MM.1S (cell line): ENCODE measurements at regions not wholly inside any gene's neighbourhood (a gene's known extent, or its start where the extent isn't known, plus 50 kb on each side); places are given as distances from the start of the nearest gene placed in this dataset.

Source experiments
- DNase-seq: peaks from one replicate; pipeline ENCODE4 v3.0.0-alpha.2; 2015
- H2AFZ ChIP-seq: fragments of 300-600 bp; sonication (generic); 2 replicates; pipeline ENCODE4 v1.6.0; 2016; ENCODE audit warnings: antibody characterized with exemption, low read length
- H3F3A ChIP-seq: fragments of 300-600 bp; sonication (generic); 2 replicates; pipeline ENCODE4 v1.6.1; 2016; ENCODE audit warnings: mild to moderate bottlenecking, antibody characterized with exemption, low read length, moderate library complexity, mixed read lengths; ENCODE audit not compliant: insufficient read depth
- H3K27ac ChIP-seq: fragments of 300-600 bp; sonication (generic); 2 replicates; pipeline ENCODE4 v1.5.1; 2016; ENCODE audit warnings: mild to moderate bottlenecking, low read length
- H3K27me3 ChIP-seq: fragments of 300-600 bp; sonication (generic); replicated peaks from 2 replicates; pipeline ENCODE4 v1.6.0; 2016; ENCODE audit warnings: low read length; ENCODE audit not compliant: insufficient read depth
- H3K36me3 ChIP-seq: fragments of 300-600 bp; sonication (generic); replicated peaks from 2 replicates; pipeline ENCODE4 v1.6.1; 2016; ENCODE audit warnings: mild to moderate bottlenecking, low read length, mixed read lengths; ENCODE audit not compliant: insufficient read depth
- H3K4me1 ChIP-seq: fragments of 300-600 bp; sonication (generic); 2 replicates; pipeline ENCODE4 v1.6.1; 2016; ENCODE audit warnings: low read length, mixed read lengths
- H3K4me2 ChIP-seq: fragments of 300-600 bp; sonication (generic); 2 replicates; pipeline ENCODE4 v1.6.0; 2016; ENCODE audit warnings: low read depth, low read length
- H3K4me3 ChIP-seq: fragments of 300-600 bp; sonication (generic); 2 replicates; pipeline ENCODE4 v1.5.1; 2016; ENCODE audit warnings: low read length, mixed read lengths
- H3K79me2 ChIP-seq: fragments of 300-600 bp; sonication (generic); 2 replicates; pipeline ENCODE4 v1.6.1; 2016; ENCODE audit warnings: mixed run types, low read length, mixed read lengths
- H3K9ac ChIP-seq: fragments of 300-600 bp; sonication (generic); 2 replicates; pipeline ENCODE4 v1.6.1; 2016; ENCODE audit warnings: low read length, mixed read lengths
- H3K9me2 ChIP-seq: fragments of 300-600 bp; sonication (generic); replicated peaks from 2 replicates; pipeline ENCODE4 v1.6.1; 2016; ENCODE audit warnings: mild to moderate bottlenecking, low read length, mixed read lengths; ENCODE audit not compliant: insufficient read depth
- H3K9me3 ChIP-seq: fragments of 300-600 bp; sonication (generic); replicated peaks from 2 replicates; pipeline ENCODE4 v1.6.1; 2016; ENCODE audit warnings: mild to moderate bottlenecking, low read length, mixed read lengths; ENCODE audit not compliant: insufficient read depth
- H4K20me1 ChIP-seq: fragments of 300-600 bp; sonication (generic); 2 replicates; pipeline ENCODE4 v1.6.1; 2016; ENCODE audit warnings: mild to moderate bottlenecking, low read length, moderate library complexity, mixed read lengths; ENCODE audit not compliant: insufficient read depth
- CTCF ChIP-seq: fragments of 300-600 bp; sonication (generic); IDR thresholded peaks from 2 replicates; pipeline ENCODE4 v1.5.1; 2016; ENCODE audit warnings: antibody characterized with exemption, low read length, mixed read lengths
- EZH2 ChIP-seq: fragments of 300-600 bp; sonication (generic); optimal IDR thresholded peaks from 2 replicates; pipeline ENCODE3; 2017; ENCODE audit warnings: low read depth, mild to moderate bottlenecking, antibody characterized with exemption, low read length, mixed read lengths
- EZH2phosphoT487 ChIP-seq: fragments of 300-600 bp; sonication (generic); IDR thresholded peaks from 2 replicates; pipeline ENCODE4 v1.6.1; 2018; ENCODE audit warnings: antibody characterized with exemption, low read length

DNA sequence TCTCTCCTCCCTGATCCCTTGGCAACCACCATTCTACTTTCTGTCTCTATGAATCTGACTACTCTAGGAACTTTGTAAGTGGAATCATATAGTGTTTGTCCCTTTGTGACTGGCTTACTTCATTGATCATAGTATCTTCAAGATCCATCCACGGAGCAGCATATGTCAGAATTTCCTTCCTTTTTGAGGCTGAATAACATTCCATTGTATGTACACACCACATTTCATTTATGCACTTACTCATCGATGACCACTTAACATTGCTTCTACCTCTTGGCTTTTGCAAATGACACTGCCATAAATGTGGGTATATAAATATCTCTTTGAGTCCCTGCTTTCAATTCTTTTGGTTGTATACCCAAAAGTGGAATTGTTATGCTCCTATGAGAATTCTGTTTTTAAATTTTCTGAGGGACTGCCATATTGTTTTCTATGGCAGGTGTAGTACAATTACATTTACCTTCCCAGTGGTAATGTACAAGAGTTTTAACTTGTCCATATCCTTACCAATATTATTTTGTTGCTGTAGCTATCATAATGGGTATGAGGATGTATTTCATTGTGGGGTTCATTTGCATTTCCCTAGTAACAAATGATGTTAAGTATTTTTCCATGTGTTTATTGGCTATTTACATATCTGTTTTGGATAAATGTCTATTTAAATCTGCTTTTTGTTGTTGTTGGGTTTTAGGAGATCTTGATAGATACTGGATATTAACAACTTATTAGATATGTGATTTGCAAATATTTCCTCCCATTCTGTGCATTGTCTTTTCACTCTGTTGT is 466.1 kb downstream of the C4orf33 start:
- Histone ChIP-seq H3K9me2 (no peaks in the 10 kb centered on the region), H3K4me3 (no peak overlapping the region), H3K36me3 (no peaks in the 10 kb centered on the region), H3F3A (no peaks in the 10 kb centered on the region), H3K79me2 (no peaks in the 10 kb centered on the region), H3K4me1 (no peaks in the 10 kb centered on the region), H3K9me3 (no peaks in the 10 kb centered on the region), H3K27me3 (no peaks in the 10 kb centered on the region), H2AFZ (no peak overlapping the region), H4K20me1 (no peaks in the 10 kb centered on the region), H3K27ac (no peak overlapping the region), H3K4me2 (no peak overlapping the region), H3K9ac (no peak overlapping the region)
- TF ChIP-seq EZH2phosphoT487 (no peak), EZH2 (no peak), CTCF (no peak)
- no peak for DNase-seq

DNA sequence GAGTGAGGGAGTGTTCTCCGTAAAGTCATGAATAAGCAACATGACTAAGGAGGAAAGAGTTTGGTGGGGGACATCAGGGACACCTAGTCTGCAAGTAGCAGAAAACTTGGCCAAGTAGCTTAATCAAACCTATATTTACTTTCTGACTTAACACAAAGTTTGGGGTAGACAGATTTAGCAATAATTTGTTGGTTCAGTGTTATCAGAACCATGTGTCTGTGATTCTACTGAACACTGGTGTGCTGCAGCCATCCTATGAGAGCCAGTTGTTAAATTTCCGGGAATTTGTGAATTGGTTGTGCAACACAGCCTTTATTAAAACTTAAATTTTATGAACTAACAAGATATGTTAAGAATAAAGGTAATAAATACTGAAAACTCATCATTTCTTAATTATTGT is 469.3 kb downstream of the C4orf33 start:
- DNase-seq = no peak
- no peaks in the 10 kb centered on the region for H4K20me1 ChIP-seq
- no peak overlapping the region for H3K9ac ChIP-seq
- H3K9me3 ChIP-seq = no peaks in the 10 kb centered on the region
- H3K4me2 ChIP-seq = no peak overlapping the region
- H3K4me1 ChIP-seq = no peaks in the 10 kb centered on the region
- H3K36me3 ChIP-seq = no peaks in the 10 kb centered on the region
- H3F3A ChIP-seq = no peaks in the 10 kb centered on the region
- no peak overlapping the region for H3K4me3 ChIP-seq
- H3K9me2 ChIP-seq = no peaks in the 10 kb centered on the region
- no peak overlapping the region for H2AFZ ChIP-seq
- H3K79me2 ChIP-seq = no peaks in the 10 kb centered on the region
- no peaks in the 10 kb centered on the region for H3K27me3 ChIP-seq
- no peak for TF ChIP-seq EZH2
- no peak for TF ChIP-seq CTCF
- TF ChIP-seq EZH2phosphoT487 = no peak
- no peak overlapping the region for H3K27ac ChIP-seq

- Histone ChIP-seq H3K9me3 (no peaks in the 10 kb centered on the region), H3K9me2 (no peaks in the 10 kb centered on the region), H3K27me3 (no peaks in the 10 kb centered on the region), H3K4me2 (no peak overlapping the region), H3K9ac (no peak overlapping the region), H2AFZ (no peak overlapping the region), H3F3A (no peaks in the 10 kb centered on the region), H3K27ac (no peak overlapping the region), H4K20me1 (no peaks in the 10 kb centered on the region), H3K4me1 (no peaks in the 10 kb centered on the region), H3K4me3 (no peak overlapping the region), H3K79me2 (no peaks in the 10 kb centered on the region), H3K36me3 (no peaks in the 10 kb centered on the region)
- no peak for DNase-seq
- no peak for TF ChIP-seq CTCF
- no peak for TF ChIP-seq EZH2phosphoT487
- TF ChIP-seq EZH2 = no peak
These were observed 474.4 kb downstream of the C4orf33 start for GRCh38 chr4:129570326-129570725.
